Umbilical cord (tissue), 1 donor: ENCODE measurements at regions not wholly inside any gene's neighbourhood (a gene's known extent, or its start where the extent isn't known, plus 50 kb on each side); places are given as distances from the start of the nearest gene placed in this dataset.
"Not testable (repeated sequence)": the region's sequence is repeated elsewhere in the genome, so short reads cannot be mapped to it uniquely, and the experiment has no call there.

ENCODE experiments used
- DNase-seq: peaks from one replicate; pipeline ENCODE4 v3.0.0-alpha.2; 2015; ENCODE audit warnings: low spot score

GRCh38 chr15:23924686-23925085, 237.6 kb upstream of the NDN start:
- DNase-seq: no peak

GRCh38 chr15:23954931-23955330, 267.8 kb upstream of the NDN start:
- DNase-seq: no peak

DNA sequence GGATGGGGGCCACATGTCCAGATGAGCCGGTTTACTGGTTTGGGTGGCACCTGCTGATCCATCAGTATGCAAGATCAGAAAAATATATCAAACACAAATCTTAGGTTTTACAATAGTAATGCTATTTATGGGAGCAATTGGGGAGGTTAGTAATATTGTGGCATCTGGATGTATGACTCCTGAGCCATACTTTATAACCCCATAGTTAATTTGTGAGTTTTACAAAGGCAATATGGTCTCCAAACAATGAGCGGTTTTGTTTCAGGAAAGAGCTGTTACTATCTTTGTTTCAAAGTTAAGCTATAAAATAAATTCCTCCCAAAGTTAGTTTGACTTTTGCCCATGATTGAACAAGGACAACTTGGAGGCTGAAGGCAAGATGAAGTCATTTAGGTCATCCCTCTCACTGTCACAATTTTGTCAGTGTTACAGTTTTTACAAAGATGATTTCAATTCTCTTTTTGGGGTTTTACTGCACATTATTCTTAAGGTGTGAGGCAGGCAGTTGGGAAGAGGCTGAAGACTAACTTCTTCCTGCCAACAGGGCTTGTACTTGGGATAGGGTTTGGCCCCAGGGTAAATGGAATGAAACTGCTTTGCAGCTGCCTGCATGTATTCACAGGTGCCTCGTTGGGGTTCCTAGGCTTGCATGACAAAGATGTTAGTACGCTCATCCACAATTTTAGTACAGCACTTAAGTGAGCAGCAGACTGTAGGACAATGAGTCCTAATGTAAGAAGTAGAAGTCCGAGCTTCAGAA, 296.6 kb upstream of the NDN start:
- no peak for DNase-seq

DNA sequence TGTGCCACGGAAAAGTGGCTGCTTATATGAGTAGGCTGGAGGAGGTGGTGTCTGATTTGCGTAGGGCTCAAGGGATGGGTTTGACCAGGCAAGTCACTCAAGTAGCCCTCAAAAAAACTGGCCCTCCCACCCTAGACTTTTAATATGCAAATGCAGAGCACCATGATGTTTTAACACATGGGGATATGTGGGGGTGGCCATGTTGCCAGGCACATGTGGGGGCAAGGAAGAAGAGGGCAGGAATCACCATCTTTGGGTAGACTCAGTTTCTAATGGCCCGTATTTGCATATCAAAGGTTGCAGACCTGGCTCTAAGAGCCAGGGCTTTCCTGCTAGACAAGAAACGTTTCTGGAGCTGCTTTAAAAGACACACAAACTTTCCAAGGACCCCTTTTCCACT, 307.2 kb upstream of the NDN start:
- DNase-seq: no peak

DNA sequence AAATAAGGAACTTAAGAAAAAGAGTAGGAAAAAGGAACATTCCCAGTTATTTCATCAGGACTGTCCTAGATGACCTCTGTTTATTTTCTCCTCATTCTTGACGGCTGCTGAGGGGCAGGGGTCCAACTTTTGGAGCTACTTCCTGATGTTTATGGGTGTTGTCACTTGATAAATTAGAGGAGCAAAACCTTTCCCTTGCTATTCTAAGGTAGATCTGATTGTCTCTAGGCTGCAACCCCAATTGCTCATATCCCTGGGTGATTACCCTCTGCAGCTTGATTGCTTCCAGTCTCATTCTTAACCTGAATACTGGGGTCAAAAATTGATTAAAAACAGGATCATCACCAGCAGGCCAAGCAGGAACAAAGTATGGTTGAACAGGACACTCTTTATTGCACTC, 311.0 kb upstream of the NDN start:
- no peak for DNase-seq

GRCh38 chr15:24008476-24008875, 321.4 kb upstream of the NDN start:
- no peak for DNase-seq

DNA sequence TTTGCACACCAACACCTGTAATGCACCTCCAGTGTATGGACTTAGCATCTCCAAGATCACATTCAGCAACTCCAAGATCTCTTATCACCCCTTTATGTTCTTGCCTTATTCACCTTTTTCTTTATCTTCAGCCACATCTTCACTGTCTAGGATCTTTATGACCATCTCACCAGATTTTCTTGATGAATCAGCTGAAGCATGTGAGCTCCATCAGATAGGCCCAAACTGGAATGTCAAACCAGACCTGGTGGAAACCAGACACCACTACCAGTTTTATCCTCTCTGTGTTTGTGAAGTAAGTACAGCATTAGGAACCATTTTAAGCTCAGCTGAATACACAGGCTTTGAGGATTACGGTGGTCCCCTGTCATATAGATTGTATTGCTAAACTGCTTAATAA, 330.4 kb upstream of the NDN start:
- no peak for DNase-seq

- DNase-seq: no peak
Observed at GRCh38 chr15:24039683-24040082, 352.6 kb upstream of the NDN start.

- no peak for DNase-seq
Observed at GRCh38 chr15:24054547-24055245, 367.6 kb upstream of the NDN start.

GRCh38 chr15:24067733-24068501, 380.8 kb upstream of the NDN start:
- no peak for DNase-seq

GRCh38 chr15:24075420-24076089, 388.4 kb upstream of the NDN start:
- no peak for DNase-seq

GRCh38 chr15:24076090-24076784, 389.1 kb upstream of the NDN start:
- no peak for DNase-seq

DNA sequence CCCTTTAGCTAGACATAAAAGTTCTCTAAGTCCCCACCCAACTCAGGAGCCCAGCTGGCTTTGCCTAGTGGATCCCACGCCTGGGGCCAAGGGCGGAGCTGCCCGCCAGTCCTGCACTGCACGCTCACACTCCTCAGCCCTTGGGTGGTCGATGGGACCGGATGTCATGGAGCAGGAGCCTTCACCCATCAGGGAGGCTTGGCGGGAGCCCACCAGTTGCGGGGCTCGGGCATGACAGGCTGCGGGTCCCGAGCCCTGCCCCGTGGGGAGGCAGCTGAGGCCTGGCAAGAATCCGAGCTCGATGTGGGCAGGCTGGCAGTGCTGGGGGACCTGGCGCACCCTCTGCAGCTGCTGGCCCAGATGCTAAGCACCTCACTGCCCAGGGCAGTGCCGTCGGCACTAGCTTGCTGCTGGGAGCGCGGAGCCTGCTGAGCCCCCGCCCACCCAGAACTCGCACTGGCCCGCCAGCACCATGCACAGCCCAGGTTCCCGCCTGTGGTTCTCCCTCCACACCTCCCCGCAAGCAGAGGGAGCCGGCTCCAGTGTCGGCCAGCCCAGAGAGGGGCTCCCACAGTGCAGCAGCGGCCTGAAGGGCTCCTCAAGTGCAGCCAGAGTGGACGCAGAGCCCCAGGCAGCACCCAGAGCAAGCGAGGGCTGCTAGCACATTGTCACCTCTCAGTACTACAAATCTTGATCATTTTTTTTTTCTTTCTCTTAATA, 391.4 kb upstream of the NDN start:
- no peak for DNase-seq

- not testable (repeated sequence) for DNase-seq
Observed at GRCh38 chr15:24088941-24089340, 401.8 kb upstream of the NDN start.

DNA sequence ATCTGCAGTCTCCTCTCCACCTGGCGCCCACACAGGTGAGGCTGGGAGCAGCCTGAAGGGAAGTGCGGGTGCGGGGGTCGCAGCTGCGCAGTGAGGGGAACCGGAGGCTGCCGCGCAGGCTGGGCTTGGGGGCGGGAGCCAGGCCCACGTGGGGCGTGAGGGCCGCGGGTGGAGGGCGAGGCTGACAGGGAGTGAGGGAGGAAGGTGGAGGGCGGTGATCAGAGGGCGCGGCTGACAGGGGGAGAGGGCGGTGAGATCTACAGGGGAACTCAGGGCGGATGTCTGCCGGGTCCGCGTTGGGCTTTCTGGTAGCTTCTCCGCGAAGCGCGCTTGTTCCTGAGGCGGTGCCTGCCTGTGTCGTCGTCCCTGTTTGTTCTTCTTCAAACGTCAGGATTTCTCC, 414.4 kb upstream of the NDN start:
- not testable (repeated sequence) for DNase-seq

DNA sequence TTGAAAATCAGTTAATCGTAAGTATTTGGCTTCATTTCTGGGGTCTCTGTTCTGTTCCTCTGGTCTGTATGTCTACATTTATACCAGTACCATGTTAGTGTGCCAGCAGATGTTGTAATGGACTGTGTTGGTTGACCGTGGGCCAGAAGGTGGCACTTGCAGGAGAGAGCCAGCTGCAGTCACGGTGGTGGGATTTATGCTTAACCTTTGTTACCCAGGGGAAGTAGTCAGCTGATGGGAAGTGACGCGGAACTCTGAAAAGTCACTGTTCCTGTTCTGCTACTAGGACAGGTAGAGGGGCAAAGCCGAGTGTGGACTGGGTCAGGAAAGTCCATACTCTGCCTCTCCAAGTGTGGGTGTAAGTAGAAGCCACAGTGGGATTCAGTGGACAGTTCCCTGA, 420.4 kb upstream of the NDN start:
- DNase-seq: not testable (repeated sequence)

DNA sequence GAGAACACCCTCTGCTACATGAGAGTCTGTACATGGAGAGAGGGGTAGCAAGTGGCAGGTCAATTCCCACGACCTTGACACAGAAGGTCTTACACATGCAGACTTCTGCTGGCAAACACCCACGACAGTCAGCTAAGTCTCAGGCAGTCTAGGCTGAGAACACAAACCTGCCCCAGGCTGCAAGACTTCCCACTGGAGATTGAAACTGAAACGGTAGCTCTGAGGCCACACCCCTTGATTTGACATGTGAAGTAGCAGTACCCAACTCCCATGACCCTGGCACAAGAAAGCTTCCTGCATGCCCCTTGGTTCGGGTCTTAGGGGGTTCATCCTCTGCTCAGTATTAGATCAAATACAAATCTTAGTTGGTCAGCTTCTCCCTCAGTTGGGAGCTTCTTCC, 420.8 kb upstream of the NDN start:
- not testable (repeated sequence) for DNase-seq

DNA sequence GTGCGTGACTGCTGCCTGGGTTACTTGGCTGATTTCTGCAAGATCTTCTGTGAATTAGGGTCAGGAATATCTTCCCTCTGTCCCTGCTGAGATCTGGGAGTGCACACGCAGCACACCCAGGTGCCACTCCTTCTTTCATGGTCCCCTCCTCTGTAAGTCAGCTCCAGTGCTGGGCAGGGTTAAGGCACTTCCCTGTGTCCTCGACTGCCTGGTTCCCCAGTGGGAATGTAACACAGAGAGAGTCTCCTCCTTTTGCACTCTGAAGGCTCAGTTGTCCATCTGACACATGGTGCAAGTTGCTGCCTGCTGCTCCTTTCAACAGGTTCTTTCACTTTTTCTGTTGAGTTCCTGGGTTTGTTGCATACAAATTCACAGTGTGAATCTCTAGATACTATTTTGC, 421.2 kb upstream of the NDN start:
- not testable (repeated sequence) for DNase-seq

- not testable (repeated sequence) for DNase-seq
Observed at GRCh38 chr15:24139622-24140021, 452.5 kb upstream of the NDN start.

DNA sequence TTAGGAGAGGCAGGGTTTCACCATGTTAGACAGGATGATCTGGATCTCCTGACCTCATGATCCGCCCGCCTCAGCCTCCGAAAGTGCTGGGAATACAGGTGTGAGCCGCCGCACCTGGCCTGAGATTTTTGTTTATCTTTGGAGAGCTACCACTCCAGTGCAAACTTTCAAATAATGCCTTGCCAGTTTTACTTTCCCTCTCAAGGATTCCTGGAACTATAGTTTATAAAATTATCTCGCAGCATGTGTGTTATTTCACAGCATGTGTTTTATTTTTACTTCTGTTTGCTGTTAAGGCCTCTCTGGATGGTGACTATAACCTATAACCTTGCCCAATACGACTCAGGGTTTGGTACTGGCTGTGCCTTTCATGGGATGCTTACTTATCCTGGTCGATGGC, 458.0 kb upstream of the NDN start:
- not testable (repeated sequence) for DNase-seq

DNA sequence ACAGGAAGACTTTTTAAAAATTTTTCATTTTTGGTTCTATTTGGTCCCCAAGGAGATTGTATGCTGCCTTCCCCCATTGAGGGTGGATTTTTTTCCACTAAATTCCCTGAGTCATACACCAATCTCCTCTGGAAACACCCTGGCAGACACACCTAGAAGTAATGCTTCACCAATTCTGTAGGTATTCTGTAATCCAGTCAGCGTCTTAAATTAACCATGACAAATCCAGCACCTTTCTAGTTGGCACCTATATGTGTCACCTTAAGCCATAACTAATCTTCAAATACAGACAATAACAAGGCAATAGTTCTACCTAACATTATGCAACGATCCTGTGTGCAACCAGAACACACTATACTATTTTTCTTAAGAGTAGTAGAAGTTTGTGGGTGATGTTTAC, 459.1 kb upstream of the NDN start:
- no peak for DNase-seq
